IMR-90 (cell line): ENCODE measurements at regions not wholly inside any gene's neighbourhood (a gene's known extent, or its start where the extent isn't known, plus 50 kb on each side); places are given as distances from the start of the nearest gene placed in this dataset.
A peak's percentile ranks its signal among the peaks of the same experiment; 100 is the strongest.

Source experiments
- ATAC-seq: fragments of 200-7000 bp; cut with Tn5 transposase; 2 replicates; pipeline ENCODE4 v1.9.1; 2020; ENCODE audit warnings: low read depth, mild to moderate bottlenecking, moderate library complexity
- BruUV-seq: library from RNA; stranded (reverse); fragments of 400-500 nt; replicated peaks from 2 replicates; lab custom pipeline; 2021; lab: Mats Ljungman, UMichigan
- CTCF ChIA-PET: fragments of 300-600 bp; formaldehyde crosslinking; extraction: SDS; loops from one replicate; lab custom pipeline; 2021; ENCODE audit warnings: antibody characterized with exemption; lab: Yijun Ruan, JAX
- POLR2A ChIA-PET: fragments of 300-600 bp; sonication (Branson Sonifier 250); formaldehyde crosslinking; loops from one replicate; lab custom pipeline; 2022; ENCODE audit warnings: antibody characterized with exemption; ENCODE audit not compliant: unreplicated experiment; lab: Charles Lee
- DNase-seq: peaks from one replicate; pipeline ENCODE4 v3.0.0; 2013
- H2AFZ ChIP-seq: replicated peaks from 2 replicates; pipeline ENCODE3; 2013; ENCODE audit warnings: low read length, mild to moderate bottlenecking; ENCODE audit not compliant: poor library complexity
- H2AK5ac ChIP-seq: 2 replicates; pipeline ENCODE4 v1.6.1; 2013; ENCODE audit warnings: low read depth, low read length, inconsistent platforms
- H2AK9ac ChIP-seq: replicated peaks from 2 replicates; pipeline ENCODE3; 2013; ENCODE audit warnings: mild to moderate bottlenecking, low read depth, low read length, moderate library complexity; ENCODE audit not compliant: poor library complexity
- H2BK120ac ChIP-seq: 2 replicates; pipeline ENCODE4 v1.6.1; 2013; ENCODE audit warnings: low read depth, low read length, inconsistent platforms
- H2BK15ac ChIP-seq: 3 replicates; pipeline ENCODE4 v1.6.1; 2013; ENCODE audit warnings: low read depth, low read length, inconsistent platforms
- H2BK20ac ChIP-seq: 2 replicates; pipeline ENCODE4 v1.6.1; 2013; ENCODE audit warnings: low read depth, mild to moderate bottlenecking, inconsistent platforms, low read length, moderate library complexity
- H2BK5ac ChIP-seq: 2 replicates; pipeline ENCODE4 v1.6.1; 2013; ENCODE audit warnings: mild to moderate bottlenecking, low read depth, low read length, inconsistent platforms; ENCODE audit not compliant: poor library complexity, severe bottlenecking
- H3K14ac ChIP-seq: replicated peaks from 2 replicates; pipeline ENCODE4 v1.6.1; 2013; ENCODE audit warnings: low read depth, low read length, inconsistent platforms
- H3K18ac ChIP-seq: 2 replicates; pipeline ENCODE4 v1.6.1; 2013; ENCODE audit warnings: low read depth, low read length, control low read depth
- H3K23ac ChIP-seq: 2 replicates; pipeline ENCODE4 v1.6.1; 2013; ENCODE audit warnings: low read depth, low read length, inconsistent platforms
- H3K27ac ChIP-seq: 2 replicates; pipeline ENCODE4 v1.5.1; 2013; ENCODE audit warnings: mild to moderate bottlenecking, control low read depth, low read length; ENCODE audit not compliant: insufficient read depth
- H3K27me3 ChIP-seq: 2 replicates; pipeline ENCODE4 v1.6.1; 2013; ENCODE audit warnings: low read length; ENCODE audit not compliant: control insufficient read depth, insufficient read depth
- H3K36me3 ChIP-seq: 2 replicates; pipeline ENCODE4 v1.6.1; 2013; ENCODE audit warnings: low read length, mixed read lengths; ENCODE audit not compliant: control insufficient read depth, insufficient read depth
- H3K4ac ChIP-seq: 2 replicates; pipeline ENCODE4 v1.6.1; 2013; ENCODE audit warnings: low read depth, low read length, inconsistent platforms
- H3K4me1 ChIP-seq: 2 replicates; pipeline ENCODE4 v1.6.1; 2013; ENCODE audit warnings: low read length, mixed read lengths; ENCODE audit not compliant: control insufficient read depth, insufficient read depth
- H3K4me2 ChIP-seq: 2 replicates; pipeline ENCODE4 v1.6.1; 2013; ENCODE audit warnings: low read depth, mild to moderate bottlenecking, control low read depth, low read length, moderate library complexity
- H3K4me3 ChIP-seq: 2 replicates; pipeline ENCODE4 v1.5.1; 2013; ENCODE audit warnings: low read depth, mild to moderate bottlenecking, control low read depth, low read length, moderate library complexity; ENCODE audit not compliant: insufficient read depth
- H3K56ac ChIP-seq: 2 replicates; pipeline ENCODE4 v1.6.1; 2013; ENCODE audit warnings: low read length, inconsistent platforms; ENCODE audit not compliant: insufficient read depth; ENCODE audit errors: extremely low read depth
- H3K79me1 ChIP-seq, 2 experiments: 2 replicates each; pipeline ENCODE4 v1.6.1; 2013; ENCODE audit warnings: low read length in 2 of 2, inconsistent platforms in 1 of 2, low read depth in 1 of 2
- H3K9ac ChIP-seq: 2 replicates; pipeline ENCODE4 v1.6.1; 2013; ENCODE audit warnings: low read depth, low read length, control low read depth
- H3K9me1 ChIP-seq: 2 replicates; pipeline ENCODE4 v1.6.1; 2013; ENCODE audit warnings: low read length, inconsistent platforms; ENCODE audit not compliant: insufficient read depth
- H3K9me3 ChIP-seq: 2 replicates; pipeline ENCODE4 v1.6.1; 2013; ENCODE audit warnings: low read length; ENCODE audit not compliant: control insufficient read depth, insufficient read depth
- H4K20me1 ChIP-seq: 2 replicates; pipeline ENCODE4 v1.6.1; 2013; ENCODE audit warnings: low read length, inconsistent platforms; ENCODE audit not compliant: insufficient read depth
- H4K5ac ChIP-seq: 2 replicates; pipeline ENCODE4 v1.6.1; 2013; ENCODE audit warnings: mild to moderate bottlenecking, low read depth, low read length, control low read depth
- H4K8ac ChIP-seq, 2 experiments: 2 replicates each; pipeline ENCODE4 v1.6.1; 2013; ENCODE audit warnings: low read depth in 2 of 2, low read length in 2 of 2, control low read depth in 1 of 2, inconsistent platforms in 1 of 2
- H4K91ac ChIP-seq: 2 replicates; pipeline ENCODE4 v1.6.1; 2013; ENCODE audit warnings: low read depth, low read length, inconsistent platforms; ENCODE audit not compliant: insufficient read depth
- CEBPB ChIP-seq: IDR thresholded peaks from 2 replicates; pipeline ENCODE4 v1.6.1; 2012; ENCODE audit warnings: low read depth, low read length, improper control_type of control experiment
- RFX5 ChIP-seq: IDR thresholded peaks from 2 replicates; pipeline ENCODE4 v1.8.0; 2012; ENCODE audit warnings: low read depth, mild to moderate bottlenecking, low read length, moderate library complexity
- WGBS, 2 experiments: methylation state at CpG; one replicate each; pipeline versions ENCODE4 v1.1.5 to v1.1.7; 2013; ENCODE audit warnings: missing lambda C conversion rate in 2 of 2; ENCODE audit not compliant: insufficient read length in 1 of 2; ENCODE audit errors: extremely low coverage in 2 of 2; 5-methylcytosine and 5-hydroxymethylcytosine counted together
- dilution Hi-C: fragments of 300-500 bp; cut with HindIII; formaldehyde crosslinking; loops from one replicate; pipeline ENCODE4 v1.14.3; 2018; ENCODE audit warnings: low sequenced_read_pairs; ENCODE audit not compliant: unreplicated experiment
- in situ Hi-C: fragments of 300-500 bp; cut with MboI; formaldehyde crosslinking; loops from 3 replicates; pipeline ENCODE4 v1.14.3; 2019; ENCODE audit warnings: low sequenced_read_pairs, inconsistent platforms, mixed read lengths
- intact Hi-C: fragments of 100-400 bp; cut with micrococcal nuclease; formaldehyde crosslinking; loops from 2 replicates; pipeline ENCODE4 v1.10.0; 2022

DNA sequence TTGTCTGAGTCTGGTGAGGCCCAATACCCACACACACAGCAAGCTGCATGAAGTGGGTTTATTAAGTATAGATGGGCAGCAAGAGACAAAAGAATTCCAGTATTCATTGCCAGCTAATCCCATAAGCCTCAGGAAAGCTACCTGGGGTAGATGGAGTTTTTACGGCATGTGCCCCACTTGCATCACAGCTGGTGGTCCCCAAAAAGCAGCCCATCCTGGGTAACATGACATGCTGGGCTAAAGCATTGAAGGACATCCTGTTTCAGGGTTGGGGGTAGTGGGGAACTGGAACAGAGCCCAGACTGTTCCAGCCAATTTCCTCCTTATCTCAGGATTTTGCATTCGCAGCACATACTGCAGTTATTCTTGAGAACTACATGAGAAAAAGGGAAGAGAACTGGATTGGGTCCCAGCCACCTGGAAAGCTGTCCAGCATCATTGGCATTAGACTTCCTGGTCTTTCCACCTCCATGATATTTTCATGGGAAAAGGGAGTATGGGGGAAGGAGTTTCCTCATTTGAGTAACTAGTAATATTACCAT is 240.1 kb upstream of the MMADHC start:
- H2AK9ac ChIP-seq = no peak overlapping the region
- H3K4me1 ChIP-seq = peaks cover 5% of the 10 kb centered on the region; the same call in 1 of the 2 replicates
- ChIA-PET POLR2A (no interaction called here), CTCF (no interaction called here)
- dilution Hi-C loops (no loop called here), in situ Hi-C loops (no loop called here), intact Hi-C loops (no loop called here)
- H4K5ac ChIP-seq = no peak overlapping the region
- H3K27me3 ChIP-seq = no peaks in the 10 kb centered on the region
- DNase-seq (no peak), ATAC-seq (no peak)
- no peak overlapping the region for H4K8ac ChIP-seq
- H3K9ac ChIP-seq = no peak overlapping the region
- no peak overlapping the region for H3K23ac ChIP-seq
- H3K56ac ChIP-seq = no peak overlapping the region
- no peak overlapping the region for H3K4ac ChIP-seq
- 0 out of 2 replicates have a peak, but pooled peaks cover 2% of the 10 kb centered on the region for H3K9me1 ChIP-seq
- no peaks in the 10 kb centered on the region for H3K36me3 ChIP-seq
- no peak overlapping the region; the same call in 1 of the 2 replicates for H3K18ac ChIP-seq
- no peak overlapping the region for H2BK5ac ChIP-seq
- H2BK15ac ChIP-seq = no peak overlapping the region
- TF ChIP-seq CEBPB (no peak), RFX5 (no peak)
- H3K27ac ChIP-seq = no peak overlapping the region
- no peak overlapping the region for H3K4me2 ChIP-seq
- no peak overlapping the region for H4K91ac ChIP-seq
- no peak overlapping the region for H3K14ac ChIP-seq
- H2AK5ac ChIP-seq = 0 out of 2 replicates have a peak overlapping the region, but pooled peaks have one; percentile 7
- H3K9me3 ChIP-seq = no peaks in the 10 kb centered on the region
- no peak overlapping the region for H2BK120ac ChIP-seq
- no CpG with 5 or more reads among the region's 2 CpGs for WGBS, 2 experiments
- H3K4me3 ChIP-seq = no peak overlapping the region
- no peaks in the 10 kb centered on the region for H3K79me1 ChIP-seq
- no peaks in the 10 kb centered on the region for H4K20me1 ChIP-seq
- H2BK20ac ChIP-seq = no peak overlapping the region
- no TSS peak for BruUV-seq
- no peak overlapping the region for H2AFZ ChIP-seq
